ENCODE measurements at regions not wholly inside any gene's neighbourhood (a gene's known extent, or its start where the extent isn't known, plus 50 kb on each side); places are given as distances from the start of the nearest gene placed in this dataset.

DNA sequence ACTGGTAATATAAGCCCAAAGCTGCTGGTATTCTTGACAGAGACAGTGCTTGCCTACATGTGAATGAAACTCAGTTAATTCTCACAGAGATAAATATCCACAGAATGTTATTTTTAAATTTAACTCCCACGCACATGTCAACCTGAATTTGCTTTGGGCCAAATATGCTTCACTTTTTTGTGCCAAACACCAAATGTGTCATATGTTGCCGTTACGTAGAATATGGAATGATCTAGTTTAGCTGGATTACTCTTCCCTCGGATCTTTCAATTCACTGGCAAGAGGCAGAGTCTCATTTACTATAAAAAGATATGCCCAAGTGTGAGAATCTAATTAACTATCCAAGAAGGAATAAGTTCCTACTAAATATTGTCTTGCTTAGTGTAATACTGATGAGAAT lies 933.4 kb upstream of the COX7C start:
- TF ChIP-seq CTCF (IDR thresholded peaks at IDR 0.05) (no peak), POLR2A (IDR thresholded peaks at IDR 0.05) (no peak), POLR2AphosphoS5 (IDR thresholded peaks at IDR 0.05) (no peak), EP300 (IDR thresholded peaks at IDR 0.05) (no peak)
